ENCODE measurements at regions not wholly inside any gene's neighbourhood (a gene's known extent, or its start where the extent isn't known, plus 50 kb on each side); places are given as distances from the start of the nearest gene placed in this dataset.

- TF ChIP-seq, protein P1, sequence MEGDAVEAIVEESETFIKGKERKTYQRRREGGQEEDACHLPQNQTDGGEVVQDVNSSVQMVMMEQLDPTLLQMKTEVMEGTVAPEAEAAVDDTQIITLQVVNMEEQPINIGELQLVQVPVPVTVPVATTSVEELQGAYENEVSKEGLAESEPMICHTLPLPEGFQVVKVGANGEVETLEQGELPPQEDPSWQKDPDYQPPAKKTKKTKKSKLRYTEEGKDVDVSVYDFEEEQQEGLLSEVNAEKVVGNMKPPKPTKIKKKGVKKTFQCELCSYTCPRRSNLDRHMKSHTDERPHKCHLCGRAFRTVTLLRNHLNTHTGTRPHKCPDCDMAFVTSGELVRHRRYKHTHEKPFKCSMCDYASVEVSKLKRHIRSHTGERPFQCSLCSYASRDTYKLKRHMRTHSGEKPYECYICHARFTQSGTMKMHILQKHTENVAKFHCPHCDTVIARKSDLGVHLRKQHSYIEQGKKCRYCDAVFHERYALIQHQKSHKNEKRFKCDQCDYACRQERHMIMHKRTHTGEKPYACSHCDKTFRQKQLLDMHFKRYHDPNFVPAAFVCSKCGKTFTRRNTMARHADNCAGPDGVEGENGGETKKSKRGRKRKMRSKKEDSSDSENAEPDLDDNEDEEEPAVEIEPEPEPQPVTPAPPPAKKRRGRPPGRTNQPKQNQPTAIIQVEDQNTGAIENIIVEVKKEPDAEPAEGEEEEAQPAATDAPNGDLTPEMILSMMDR (IDR thresholded peaks at IDR 0.05; ENCODE audit: low read length): no peak
- TF ChIP-seq EZH2 (optimal IDR thresholded peaks at IDR 0.05; ENCODE audit: low read depth, low read length): no peak
These were observed 215.5 kb downstream of the IRX1 start for GRCh38 chr5:3811116-3811515.

Measured in MM.1S (cell line).